GM18909 (cell line): ENCODE measurements at regions not wholly inside any gene's neighbourhood (a gene's known extent, or its start where the extent isn't known, plus 50 kb on each side); places are given as distances from the start of the nearest gene placed in this dataset.
"Not testable (repeated sequence)": the region's sequence is repeated elsewhere in the genome, so short reads cannot be mapped to it uniquely, and the experiment has no call there.

ENCODE experiments used
- ATAC-seq: cut with Tn5 transposase; IDR thresholded peaks from one replicate; pipeline ENCODE4 v1.9.1; 2021; ENCODE audit warnings: mild to moderate bottlenecking; ENCODE audit not compliant: unreplicated experiment, poor library complexity

DNA sequence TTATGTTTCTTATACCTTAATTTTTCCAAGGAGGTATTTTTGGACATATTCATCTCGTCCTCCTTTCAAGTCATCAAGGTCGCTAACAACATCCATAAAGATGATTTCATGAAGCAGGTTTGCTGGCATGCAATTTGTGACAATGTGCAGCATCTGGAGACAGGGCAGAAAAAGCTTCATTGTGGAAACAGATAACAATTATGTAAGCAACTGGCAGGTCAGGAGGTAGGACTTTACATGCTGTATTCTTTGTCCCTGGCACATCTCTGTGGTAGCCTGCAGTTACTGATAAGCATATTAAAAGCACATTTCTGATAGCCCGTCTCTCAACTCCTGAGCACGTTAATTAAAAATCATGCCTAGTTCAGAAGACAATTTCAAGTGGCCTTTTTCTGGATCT, 156.8 kb downstream of the LEPR start:
- no peak for ATAC-seq

DNA sequence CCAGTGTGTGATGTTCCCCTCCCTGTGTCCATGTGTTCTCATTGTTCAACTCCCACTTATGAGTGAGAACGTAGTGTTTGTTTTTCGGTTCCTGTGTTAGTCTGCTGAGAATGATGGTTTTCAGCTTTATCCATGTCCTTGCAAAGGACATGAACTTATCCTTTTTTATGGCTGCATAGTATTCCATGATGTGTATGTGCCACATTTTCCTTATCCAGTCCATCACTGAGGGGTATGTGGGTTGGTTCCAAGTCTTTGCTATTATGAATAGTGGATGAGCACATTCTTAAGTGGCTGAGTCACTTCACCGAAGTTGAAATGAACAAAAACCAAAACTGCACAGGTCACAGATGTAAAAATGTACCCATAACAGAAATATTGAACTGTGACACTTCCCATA, 157.5 kb downstream of the LEPR start:
- ATAC-seq, result not testable (repeated sequence)

DNA sequence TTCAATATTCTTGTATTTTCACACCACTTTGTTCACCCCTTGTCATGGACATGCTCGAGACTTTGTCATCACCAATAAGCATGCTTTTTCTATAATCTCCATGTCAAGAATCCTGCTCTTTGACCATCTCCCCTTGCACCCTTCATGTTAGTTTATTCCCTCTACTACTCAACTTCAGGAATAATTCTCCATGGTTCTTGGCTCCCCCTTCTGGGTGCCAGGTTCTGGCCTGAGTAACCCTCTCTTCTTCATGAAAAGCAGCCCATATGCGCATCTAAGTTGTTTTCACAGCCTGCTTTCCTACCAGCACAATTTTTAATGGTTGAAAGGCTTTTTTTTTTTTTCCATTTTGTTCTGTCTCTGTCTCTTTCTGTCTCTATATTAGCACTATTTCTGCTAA, 160.7 kb downstream of the LEPR start:
- no peak for ATAC-seq

DNA sequence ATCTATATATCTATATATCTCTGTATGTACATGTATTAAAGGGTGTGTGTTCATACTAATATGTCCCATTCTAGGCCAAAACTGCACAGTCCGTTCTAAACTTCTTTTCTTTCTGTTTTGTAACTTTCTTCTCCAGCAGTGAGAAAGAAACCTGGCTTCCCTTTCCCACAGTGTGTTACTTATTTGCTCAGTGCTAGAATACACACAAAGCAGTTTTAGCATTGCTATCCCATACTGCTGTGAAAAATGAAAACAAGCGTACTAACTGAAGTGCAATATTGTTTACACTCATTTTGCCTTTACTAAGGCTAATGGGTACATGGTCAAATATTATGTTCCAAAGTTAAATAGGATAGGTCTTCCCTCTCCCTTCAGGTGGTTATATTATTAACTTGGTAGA, 163.9 kb downstream of the LEPR start:
- no peak for ATAC-seq

DNA sequence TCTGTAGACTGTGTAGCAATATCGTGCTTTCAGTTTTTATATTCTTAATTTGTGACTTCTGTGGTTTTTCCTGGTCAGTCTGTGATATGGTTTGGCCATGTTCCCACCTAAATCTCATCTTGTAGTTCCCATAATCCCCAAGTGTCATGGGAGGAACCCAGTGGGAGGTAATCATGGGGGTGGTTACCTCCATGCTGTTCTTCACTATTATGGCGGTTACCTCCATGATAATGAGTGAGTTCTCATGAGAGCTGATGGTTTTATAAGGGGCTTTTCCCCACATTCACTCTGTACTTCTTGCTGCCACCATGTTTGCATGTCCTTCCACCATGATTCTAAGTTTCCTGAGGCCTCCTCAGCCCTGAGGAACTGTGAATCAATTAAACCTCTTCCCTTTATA, 169.8 kb downstream of the LEPR start:
- ATAC-seq, result no peak

DNA sequence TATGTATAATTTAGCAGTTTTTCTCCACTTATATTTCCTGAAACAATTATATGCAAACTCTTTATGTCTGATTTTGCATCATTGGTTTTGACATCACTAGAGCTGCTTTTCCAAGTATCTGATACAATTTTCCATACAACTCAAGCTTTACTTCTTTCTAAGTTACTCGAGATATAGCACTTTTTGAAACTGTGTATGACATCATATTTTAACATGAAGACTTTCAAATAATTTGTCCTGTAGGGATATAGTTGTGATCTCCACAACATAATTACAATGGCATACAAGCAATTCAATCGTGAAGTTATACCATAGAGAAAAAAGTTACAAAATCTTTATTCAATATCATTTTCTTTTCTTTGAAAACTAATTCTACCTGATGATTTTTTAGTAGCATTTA, 173.0 kb downstream of the LEPR start:
- ATAC-seq, result no peak

DNA sequence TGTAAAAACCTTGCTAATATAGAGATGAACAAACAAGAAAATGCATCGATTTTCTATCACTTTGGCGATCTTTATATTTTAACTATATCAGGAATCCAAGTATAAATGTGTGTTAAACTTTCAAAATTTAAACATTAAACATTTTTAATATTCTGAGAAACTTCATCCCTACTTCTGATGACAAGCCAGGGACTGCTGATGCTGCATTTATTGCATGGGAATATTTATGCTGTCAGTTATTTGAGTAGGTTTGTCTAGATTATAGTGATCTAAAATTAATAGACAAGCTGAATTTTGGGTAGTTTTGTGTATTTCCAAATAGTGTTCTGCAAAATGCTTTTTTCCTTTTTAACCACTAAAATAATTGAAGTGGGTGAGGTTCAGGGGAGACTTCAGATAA, 175.3 kb downstream of the LEPR start:
- no peak for ATAC-seq

DNA sequence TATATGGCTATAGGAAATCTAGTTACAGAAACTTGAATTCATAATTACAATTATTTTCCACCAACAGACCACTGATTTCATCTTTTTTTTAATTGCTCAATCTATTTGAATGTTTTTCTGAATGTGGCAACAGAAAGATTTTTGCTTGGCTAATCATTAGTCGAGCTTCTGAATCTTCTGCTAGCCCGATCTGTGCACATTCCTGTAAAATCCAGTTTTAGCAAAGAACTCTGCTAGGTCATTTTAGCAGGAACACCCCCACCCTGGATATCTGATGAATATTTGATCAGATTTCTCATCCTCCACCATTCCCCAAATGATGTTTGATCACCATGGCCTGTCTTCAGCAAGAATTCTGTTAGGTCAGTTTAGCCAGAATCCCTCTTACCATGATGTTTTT, 176.3 kb downstream of the LEPR start:
- ATAC-seq, result no peak

DNA sequence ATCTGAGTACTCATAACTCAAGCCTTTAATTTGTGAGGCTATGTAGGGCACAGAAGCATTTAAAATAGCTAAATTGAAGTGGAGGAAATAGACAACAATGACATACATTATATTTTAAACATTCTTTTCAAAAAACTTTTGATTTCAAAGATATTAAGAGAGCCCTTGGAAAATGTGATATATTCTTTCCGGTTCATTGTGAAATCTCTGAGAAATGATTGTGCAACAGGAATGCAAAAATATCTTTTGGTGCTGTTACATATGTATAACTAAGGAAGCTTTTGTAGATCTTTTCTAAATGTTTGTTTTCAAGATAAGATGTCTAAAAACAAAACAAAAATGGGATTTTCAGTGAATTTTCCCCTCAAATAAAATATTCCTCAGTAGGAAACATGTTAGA, 185.2 kb downstream of the LEPR start:
- ATAC-seq, result no peak

DNA sequence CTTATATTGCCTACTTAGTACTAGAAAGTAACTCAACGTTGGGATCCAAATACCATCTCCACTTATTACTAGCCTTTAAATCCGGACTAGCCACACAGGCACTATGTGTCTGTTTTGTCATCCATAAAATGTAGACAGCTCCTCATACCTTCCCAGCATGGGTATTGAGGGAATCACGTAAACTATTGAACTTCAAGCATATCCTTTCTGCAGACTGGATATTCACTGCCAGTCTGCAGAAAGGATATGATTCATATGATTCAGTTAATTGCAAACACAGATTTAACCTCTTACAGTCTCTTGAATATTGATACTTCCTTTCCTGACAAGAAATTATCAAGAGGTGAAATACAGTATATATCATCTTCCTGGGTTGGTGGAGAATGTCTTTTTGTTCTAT, 186.0 kb downstream of the LEPR start:
- no peak for ATAC-seq

DNA sequence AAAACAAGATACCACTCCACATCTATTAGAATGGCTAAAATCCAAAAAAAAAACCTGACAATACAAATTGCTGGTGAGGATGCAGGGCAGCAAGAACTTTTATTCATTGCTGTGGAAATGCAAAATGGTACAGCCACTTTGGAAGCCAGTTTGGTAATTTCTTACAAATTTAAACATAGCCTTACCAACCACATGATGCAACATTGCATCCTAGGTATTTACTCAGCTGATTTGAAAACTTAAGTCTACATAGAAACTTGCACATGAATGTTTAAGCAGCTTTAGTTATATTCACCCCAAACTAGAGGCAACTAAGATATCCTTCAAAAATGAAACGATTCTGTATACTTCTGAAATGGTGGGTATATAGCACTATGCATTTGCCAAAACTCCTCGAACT, 178.8 kb upstream of the PDE4B start:
- no peak for ATAC-seq

DNA sequence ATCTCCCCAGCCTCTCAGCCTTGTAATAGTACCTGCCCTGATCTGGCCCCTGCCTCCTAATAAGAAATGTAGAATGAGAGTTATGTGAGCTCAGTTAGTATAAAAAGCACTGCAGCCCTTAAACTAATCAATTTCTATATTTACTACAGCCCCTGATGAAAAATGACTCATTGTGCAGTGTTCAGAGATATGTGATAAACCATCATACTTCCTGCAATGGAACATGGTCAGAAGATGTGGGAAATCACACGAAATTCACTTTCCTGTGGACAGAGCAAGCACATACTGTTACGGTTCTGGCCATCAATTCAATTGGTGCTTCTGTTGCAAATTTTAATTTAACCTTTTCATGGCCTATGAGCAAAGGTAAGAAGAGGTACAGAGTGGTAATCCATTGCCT, 176.8 kb upstream of the PDE4B start:
- no peak for ATAC-seq

DNA sequence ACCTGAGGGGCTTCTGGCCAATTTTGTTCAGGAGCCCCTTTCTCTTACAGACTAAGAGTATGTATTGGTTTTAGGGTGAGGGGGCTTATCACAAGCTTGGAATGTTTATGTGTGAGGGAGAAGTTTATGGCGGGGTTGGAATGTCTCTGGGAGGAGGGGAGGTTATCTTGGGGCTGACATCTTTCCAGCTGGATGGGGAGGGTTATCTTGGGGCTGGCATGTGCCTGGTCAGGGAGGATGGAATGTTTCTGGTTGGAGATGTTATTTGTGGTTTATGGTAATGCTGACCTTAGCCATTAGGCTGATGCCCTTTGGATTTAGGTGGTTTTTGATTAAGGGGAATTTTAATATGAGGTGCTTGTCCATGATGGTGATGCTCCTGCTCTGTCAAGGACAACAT, 171.0 kb upstream of the PDE4B start:
- ATAC-seq, result not testable (repeated sequence)

DNA sequence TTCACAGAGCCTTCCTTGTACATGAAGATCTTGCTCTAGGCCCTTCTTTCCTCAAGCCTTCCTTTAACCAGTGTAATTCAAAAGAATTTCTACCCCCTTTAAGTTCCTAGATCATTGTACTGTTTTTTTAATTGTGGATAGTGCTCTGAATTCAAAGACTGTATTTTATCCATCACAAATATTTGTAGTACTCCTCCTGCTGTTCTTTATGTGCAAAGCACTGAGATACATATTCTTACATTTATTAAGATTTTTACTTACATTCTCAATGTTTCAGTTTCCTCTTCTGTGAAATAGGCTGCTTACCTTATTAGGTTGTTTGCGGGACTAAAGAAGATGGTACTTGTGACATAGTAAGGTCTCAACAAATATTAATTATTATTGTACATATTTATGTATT, 168.8 kb upstream of the PDE4B start:
- ATAC-seq, result no peak

DNA sequence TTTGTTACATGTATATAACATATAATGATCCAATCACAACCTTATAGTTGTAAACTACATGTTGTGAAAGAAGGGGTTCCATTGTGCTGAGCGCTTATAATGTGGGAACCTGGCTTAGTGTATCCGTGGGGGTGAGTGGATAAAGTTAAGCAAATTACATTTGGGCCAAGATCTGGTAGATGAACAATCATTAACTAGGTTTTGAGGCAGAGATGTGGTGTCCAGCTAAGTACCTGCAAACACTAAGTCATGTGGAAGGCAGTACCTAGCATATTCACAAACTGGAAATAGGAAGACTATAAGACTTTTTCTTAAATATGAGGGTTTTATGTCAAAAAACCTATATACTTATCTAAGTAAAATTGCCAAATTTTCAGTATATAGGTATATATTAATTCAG, 167.2 kb upstream of the PDE4B start:
- ATAC-seq, result no peak

DNA sequence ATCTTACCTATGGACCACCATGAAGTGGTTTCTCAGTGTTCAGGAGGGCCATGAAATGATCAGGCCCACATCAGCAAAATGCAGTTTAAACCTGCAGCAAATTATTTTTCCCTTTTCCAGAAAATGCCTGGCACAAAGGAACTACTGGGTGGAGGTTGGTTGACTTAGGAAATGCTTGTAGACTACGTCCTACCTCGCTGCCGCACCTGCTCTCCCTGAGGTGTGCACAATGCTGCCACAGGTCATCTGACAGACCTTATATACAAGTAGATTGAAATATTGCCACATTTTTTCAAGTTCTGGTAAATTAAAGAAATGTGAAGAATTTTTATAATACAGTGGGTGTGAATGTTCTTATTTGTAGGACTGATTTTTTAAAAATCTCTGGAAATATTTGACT, 166.7 kb upstream of the PDE4B start:
- no peak for ATAC-seq

DNA sequence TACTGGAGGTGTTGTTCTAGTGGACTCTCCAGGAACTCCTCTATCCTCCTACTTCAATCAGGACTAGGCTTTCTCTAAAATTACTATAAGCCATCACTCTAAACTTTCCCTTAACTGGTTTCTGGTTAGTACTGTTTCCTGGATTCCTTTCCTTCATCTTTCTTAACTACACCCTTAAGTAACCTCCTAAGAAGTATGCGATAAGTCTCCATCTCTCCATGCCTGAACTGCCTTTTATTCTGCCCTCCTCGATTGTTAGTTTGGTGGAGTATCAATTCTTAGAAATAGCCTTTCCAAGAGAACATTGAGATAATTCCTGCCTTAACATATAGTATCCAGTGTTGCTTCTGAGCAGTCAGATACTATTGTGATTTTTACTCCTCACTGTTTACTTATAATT, 162.9 kb upstream of the PDE4B start:
- no peak for ATAC-seq

DNA sequence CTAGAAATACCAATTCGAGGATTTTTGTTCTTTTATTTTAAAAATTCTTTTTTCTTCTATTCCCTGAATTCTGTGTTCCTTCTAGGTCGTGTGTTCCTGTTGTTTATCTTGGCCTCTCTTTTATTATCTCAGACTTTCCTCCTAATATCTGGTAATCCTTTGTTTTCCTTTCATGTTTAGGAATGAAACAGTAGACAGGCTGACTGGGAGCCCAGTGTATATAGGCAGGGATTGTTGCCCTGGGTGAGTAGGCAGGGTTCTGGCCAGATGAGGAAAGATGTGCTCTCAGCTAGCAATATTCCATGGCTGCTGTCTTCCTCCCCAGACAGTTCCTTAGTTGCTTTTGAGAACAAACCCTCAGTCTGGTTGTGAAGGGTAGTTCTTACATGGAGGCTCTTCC, 161.8 kb upstream of the PDE4B start:
- ATAC-seq, result no peak

DNA sequence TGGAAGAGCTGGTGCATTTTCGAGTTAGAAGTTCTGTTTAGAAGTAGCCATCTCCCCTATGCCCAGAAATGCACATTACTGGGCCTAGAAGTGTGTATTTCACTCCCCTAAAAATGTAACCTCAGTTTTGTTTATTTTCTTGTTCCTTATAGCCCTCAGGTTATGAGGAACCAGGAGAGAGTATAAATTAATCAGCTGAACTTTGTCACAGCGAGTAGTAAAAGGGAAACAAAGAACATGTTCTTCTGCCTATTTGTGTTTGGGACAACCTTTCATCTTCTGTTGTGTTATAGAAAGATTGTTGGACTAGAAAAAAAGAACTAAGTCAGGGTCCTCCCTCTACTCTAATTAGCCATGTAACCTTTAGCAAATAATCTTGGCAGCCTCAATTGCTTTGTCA, 160.5 kb upstream of the PDE4B start:
- ATAC-seq, result no peak

DNA sequence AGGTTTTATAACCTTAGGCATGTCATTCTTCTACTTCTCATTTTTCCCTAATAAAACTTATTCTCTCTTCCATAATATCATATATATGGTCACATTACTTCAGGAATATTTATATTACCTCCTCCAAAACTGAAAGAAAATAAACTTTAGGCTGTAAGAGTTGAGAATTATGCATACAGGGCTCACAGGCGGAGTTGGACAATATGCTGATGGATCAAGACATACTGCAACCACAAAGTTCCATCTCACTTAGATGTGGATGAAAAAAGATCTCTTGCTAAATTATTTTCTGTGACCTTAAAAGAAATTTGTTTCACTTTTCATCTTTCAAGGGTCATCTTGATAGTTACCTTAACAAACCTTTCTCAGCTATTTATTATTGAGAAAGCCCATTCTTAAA, 152.6 kb upstream of the PDE4B start:
- no peak for ATAC-seq

DNA sequence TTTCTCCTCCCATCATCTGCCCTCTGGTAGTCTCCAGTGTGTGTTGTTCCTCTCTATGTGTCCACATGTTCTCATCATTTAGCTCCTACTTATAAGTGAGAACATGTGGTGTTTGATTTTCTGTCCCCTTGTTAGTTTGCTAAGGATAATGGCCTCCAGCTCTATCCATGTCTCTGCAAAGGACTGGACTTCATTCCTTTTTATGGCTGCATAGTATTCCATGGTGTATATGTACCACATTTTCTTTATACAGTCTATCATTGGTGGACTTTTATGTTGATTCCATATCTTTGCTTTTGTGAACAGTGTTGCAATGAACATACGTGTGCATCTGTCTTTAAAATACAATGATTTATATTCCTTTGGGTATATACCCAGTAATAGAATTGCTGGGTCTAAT, 143.5 kb upstream of the PDE4B start:
- not testable (repeated sequence) for ATAC-seq

DNA sequence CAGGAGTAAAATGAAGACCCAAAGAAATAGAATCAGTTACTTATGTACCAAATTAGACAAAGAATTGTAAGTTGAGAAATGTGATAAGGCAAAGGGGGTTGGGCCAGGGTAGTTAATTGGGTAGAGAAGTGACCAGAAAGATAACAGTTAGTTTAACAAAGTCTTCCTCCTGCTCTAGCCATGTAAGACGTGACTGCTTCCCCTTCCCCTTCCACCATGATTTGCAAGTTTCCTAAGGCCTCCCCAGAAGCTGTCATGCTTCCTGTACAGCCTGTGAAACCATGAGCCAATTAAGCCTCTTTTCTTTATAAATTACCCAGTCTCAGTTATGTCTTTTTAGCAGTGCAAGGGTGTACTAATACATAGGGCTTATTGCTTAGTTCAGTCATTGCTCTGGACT, 142.0 kb upstream of the PDE4B start:
- ATAC-seq, result no peak

DNA sequence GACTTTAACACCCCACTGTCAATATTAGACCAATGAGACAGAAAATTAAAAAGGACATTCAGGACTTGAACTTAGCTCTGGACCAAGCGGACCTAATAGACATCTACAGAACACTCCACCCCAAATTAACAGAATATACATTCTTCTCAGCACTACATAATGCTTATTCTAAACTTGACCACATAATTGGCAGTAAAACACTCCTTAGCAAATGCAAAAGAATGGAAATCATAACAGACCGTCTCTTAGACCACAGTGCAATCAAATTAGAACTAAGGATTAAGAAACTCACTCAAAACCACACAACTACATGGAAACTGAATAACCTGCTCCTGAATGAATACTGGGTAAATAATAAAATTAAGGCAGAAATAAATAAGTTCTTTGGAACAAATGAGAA, 138.2 kb upstream of the PDE4B start:
- not testable (repeated sequence) for ATAC-seq
